ENCODE measurements at regions not wholly inside any gene's neighbourhood (a gene's known extent, or its start where the extent isn't known, plus 50 kb on each side); places are given as distances from the start of the nearest gene placed in this dataset.

- no peak for TF ChIP-seq EZH2phosphoT487 (conservative IDR thresholded peaks at IDR 0.05; ENCODE audit: low read length)
- TF ChIP-seq, protein P1, sequence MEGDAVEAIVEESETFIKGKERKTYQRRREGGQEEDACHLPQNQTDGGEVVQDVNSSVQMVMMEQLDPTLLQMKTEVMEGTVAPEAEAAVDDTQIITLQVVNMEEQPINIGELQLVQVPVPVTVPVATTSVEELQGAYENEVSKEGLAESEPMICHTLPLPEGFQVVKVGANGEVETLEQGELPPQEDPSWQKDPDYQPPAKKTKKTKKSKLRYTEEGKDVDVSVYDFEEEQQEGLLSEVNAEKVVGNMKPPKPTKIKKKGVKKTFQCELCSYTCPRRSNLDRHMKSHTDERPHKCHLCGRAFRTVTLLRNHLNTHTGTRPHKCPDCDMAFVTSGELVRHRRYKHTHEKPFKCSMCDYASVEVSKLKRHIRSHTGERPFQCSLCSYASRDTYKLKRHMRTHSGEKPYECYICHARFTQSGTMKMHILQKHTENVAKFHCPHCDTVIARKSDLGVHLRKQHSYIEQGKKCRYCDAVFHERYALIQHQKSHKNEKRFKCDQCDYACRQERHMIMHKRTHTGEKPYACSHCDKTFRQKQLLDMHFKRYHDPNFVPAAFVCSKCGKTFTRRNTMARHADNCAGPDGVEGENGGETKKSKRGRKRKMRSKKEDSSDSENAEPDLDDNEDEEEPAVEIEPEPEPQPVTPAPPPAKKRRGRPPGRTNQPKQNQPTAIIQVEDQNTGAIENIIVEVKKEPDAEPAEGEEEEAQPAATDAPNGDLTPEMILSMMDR (IDR thresholded peaks at IDR 0.05; ENCODE audit: insufficient read depth, low read length, poor library complexity, severe bottlenecking) = no peak
- no peaks in the 10 kb centered on the region for H3K27me3 ChIP-seq (ENCODE audit: low read length)
- no peak overlapping the region for H3K4me2 ChIP-seq (ENCODE audit: low read depth, low read length, poor library complexity, severe bottlenecking)
- no peak overlapping the region for H3K9ac ChIP-seq (ENCODE audit: low read length)
- no peaks in the 10 kb centered on the region for H3K79me2 ChIP-seq (ENCODE audit: insufficient read depth, low read length)
- no peaks in the 10 kb centered on the region for H3K9me2 ChIP-seq (replicated peaks; ENCODE audit: insufficient read depth, low read length)
- H4K20me1 ChIP-seq (ENCODE audit: low read depth, low read length) = no peaks in the 10 kb centered on the region
- H3K9me3 ChIP-seq (ENCODE audit: insufficient read depth, low read length) = no peaks in the 10 kb centered on the region
- H3K36me3 ChIP-seq (ENCODE audit: low read length) = no peaks in the 10 kb centered on the region
- no peaks in the 10 kb centered on the region for H3F3A ChIP-seq (ENCODE audit: insufficient read depth)
- no peak overlapping the region for H3K4me3 ChIP-seq (ENCODE audit: insufficient read depth, low read length, poor library complexity, severe bottlenecking)
- no peak overlapping the region for H3K27ac ChIP-seq (ENCODE audit: low read depth, low read length)
- H2AFZ ChIP-seq (ENCODE audit: low read depth, low read length, severe bottlenecking) = no peak overlapping the region
Observed at GRCh38 chr4:20348411-20348810, 96.7 kb downstream of the SLIT2 start.

DNA sequence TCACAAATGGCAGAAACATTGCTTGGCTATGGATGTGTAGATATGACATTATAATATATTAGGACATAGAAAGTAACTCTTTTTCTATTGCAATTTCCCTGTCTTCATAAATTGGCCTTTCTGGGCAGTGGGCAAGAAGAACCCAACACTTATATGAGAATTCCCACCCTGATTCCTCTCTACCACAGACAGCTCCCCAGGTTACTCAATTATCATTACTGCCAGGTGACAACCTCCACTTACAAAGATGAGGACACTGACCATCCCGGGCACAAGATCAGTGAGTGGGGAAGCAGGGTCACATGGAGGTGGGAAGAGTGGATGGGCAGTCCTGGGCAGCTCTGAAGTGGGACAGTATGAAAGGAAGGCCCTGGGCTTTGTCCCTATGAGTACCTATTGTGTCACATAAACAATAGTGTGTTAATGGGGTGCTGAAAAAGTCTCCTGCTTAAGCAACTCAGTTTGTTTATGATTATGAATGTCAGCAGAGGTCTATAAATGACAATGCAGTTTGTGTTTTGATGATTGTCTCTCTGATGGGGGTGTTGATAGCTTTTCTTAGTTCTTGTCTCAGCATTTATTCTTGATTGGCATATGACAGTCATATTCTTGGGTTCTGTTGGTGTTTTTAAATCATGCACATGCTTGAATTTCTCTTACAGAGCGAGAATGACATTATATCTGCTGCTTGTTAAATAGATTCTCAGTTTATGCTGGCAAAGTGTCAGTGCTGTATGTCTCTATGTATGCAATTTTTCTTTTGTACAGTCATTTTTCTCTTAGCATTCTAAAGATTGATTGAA is 99.9 kb downstream of the SLIT2 start:
- Histone ChIP-seq H3K27ac (ENCODE audit: low read depth, low read length) (no peak overlapping the region), H2AFZ (ENCODE audit: low read depth, low read length, severe bottlenecking) (no peak overlapping the region), H3K9me3 (ENCODE audit: insufficient read depth, low read length) (no peaks in the 10 kb centered on the region), H3K4me2 (ENCODE audit: low read depth, low read length, poor library complexity, severe bottlenecking) (no peak overlapping the region), H3K9me2 (replicated peaks; ENCODE audit: insufficient read depth, low read length) (no peaks in the 10 kb centered on the region), H3F3A (ENCODE audit: insufficient read depth) (no peaks in the 10 kb centered on the region), H3K27me3 (ENCODE audit: low read length) (no peaks in the 10 kb centered on the region; the same call in 1 of the 2 replicates), H3K4me3 (ENCODE audit: insufficient read depth, low read length, poor library complexity, severe bottlenecking) (no peak overlapping the region), H3K36me3 (ENCODE audit: low read length) (no peaks in the 10 kb centered on the region), H4K20me1 (ENCODE audit: low read depth, low read length) (no peaks in the 10 kb centered on the region), H3K9ac (ENCODE audit: low read length) (no peak overlapping the region), H3K79me2 (ENCODE audit: insufficient read depth, low read length) (no peaks in the 10 kb centered on the region)
- TF ChIP-seq EZH2phosphoT487 (conservative IDR thresholded peaks at IDR 0.05; ENCODE audit: low read length) = no peak
- TF ChIP-seq, protein P1 (IDR thresholded peaks at IDR 0.05; ENCODE audit: insufficient read depth, low read length, poor library complexity, severe bottlenecking) = no peak

- no peaks in the 10 kb centered on the region for H3K36me3 ChIP-seq (ENCODE audit: low read length)
- H3K27ac ChIP-seq (ENCODE audit: low read depth, low read length) = no peak overlapping the region
- H2AFZ ChIP-seq (ENCODE audit: low read depth, low read length, severe bottlenecking) = no peak overlapping the region
- no peaks in the 10 kb centered on the region for H3K79me2 ChIP-seq (ENCODE audit: insufficient read depth, low read length)
- H3K4me2 ChIP-seq (ENCODE audit: low read depth, low read length, poor library complexity, severe bottlenecking) = no peak overlapping the region
- H3K9me3 ChIP-seq (ENCODE audit: insufficient read depth, low read length) = no peaks in the 10 kb centered on the region
- H3K9ac ChIP-seq (ENCODE audit: low read length) = no peak overlapping the region
- TF ChIP-seq, protein P1 (IDR thresholded peaks at IDR 0.05; ENCODE audit: insufficient read depth, low read length, poor library complexity, severe bottlenecking) = no peak
- TF ChIP-seq EZH2phosphoT487 (conservative IDR thresholded peaks at IDR 0.05; ENCODE audit: low read length) = no peak
- no peaks in the 10 kb centered on the region for H3K9me2 ChIP-seq (replicated peaks; ENCODE audit: insufficient read depth, low read length)
- no peaks in the 10 kb centered on the region; the same call in 1 of the 2 replicates for H3K27me3 ChIP-seq (ENCODE audit: low read length)
- H3F3A ChIP-seq (ENCODE audit: insufficient read depth) = no peaks in the 10 kb centered on the region
- no peak overlapping the region for H3K4me3 ChIP-seq (ENCODE audit: insufficient read depth, low read length, poor library complexity, severe bottlenecking)
- no peaks in the 10 kb centered on the region for H4K20me1 ChIP-seq (ENCODE audit: low read depth, low read length)
Observed at GRCh38 chr4:20352163-20352431, 100.4 kb downstream of the SLIT2 start.
